OCI-LY3 (cell line): ENCODE measurements at regions not wholly inside any gene's neighbourhood (a gene's known extent, or its start where the extent isn't known, plus 50 kb on each side); places are given as distances from the start of the nearest gene placed in this dataset.

Experiments
- H2AFZ ChIP-seq: fragments of 200-600, 300-600 bp; shearing (Covaris generic); 2 replicates; pipeline ENCODE4 v1.6.0; 2014; ENCODE audit warnings: antibody characterized with exemption, low read depth, low read length
- H3K27ac ChIP-seq: fragments of 200-600, 300-600 bp; sonication (generic); 2 replicates; pipeline ENCODE4 v1.5.1; 2014; ENCODE audit warnings: mild to moderate bottlenecking, low read length, moderate library complexity, mixed read lengths
- H3K27me3 ChIP-seq: fragments of 200-600, 300-600 bp; sonication (generic); 2 replicates; pipeline ENCODE4 v1.6.1; 2014; ENCODE audit warnings: low read depth, low read length, mixed read lengths
- H3K36me3 ChIP-seq: fragments of 200-600, 300-600 bp; sonication (generic); replicated peaks from 2 replicates; pipeline ENCODE3; 2014; ENCODE audit warnings: low read depth, low read length, mixed read lengths
- H3K4me1 ChIP-seq: fragments of 300-600, 200-600 bp; sonication (generic); 2 replicates; pipeline ENCODE4 v1.6.1; 2014; ENCODE audit warnings: low read length, mixed read lengths
- H3K4me2 ChIP-seq: fragments of 200-600, 300-600 bp; sonication (generic); 2 replicates; pipeline ENCODE4 v1.6.1; 2014; ENCODE audit warnings: low read length, mixed read lengths
- H3K4me3 ChIP-seq: fragments of 300-600, 200-600 bp; sonication (generic); 2 replicates; pipeline ENCODE4 v1.5.1; 2014; ENCODE audit warnings: antibody characterized with exemption, mild to moderate bottlenecking, low read length, moderate library complexity
- H3K79me2 ChIP-seq: fragments of 300-600, 200-600 bp; shearing (Covaris generic); 2 replicates; pipeline ENCODE4 v1.6.1; 2014; ENCODE audit warnings: mild to moderate bottlenecking, low read length, mixed read lengths
- H3K9ac ChIP-seq: fragments of 300-600, 200-600 bp; shearing (Covaris generic); 2 replicates; pipeline ENCODE4 v1.6.0; 2014; ENCODE audit warnings: mild to moderate bottlenecking, low read length, moderate library complexity
- H3K9me3 ChIP-seq: fragments of 200-600, 300-600 bp; shearing (Covaris generic); 2 replicates; pipeline ENCODE4 v1.6.1; 2014; ENCODE audit warnings: low read length, mixed read lengths; ENCODE audit not compliant: insufficient read depth
- H4K20me1 ChIP-seq: fragments of 200-600, 300-600 bp; sonication (generic); 2 replicates; pipeline ENCODE4 v1.6.1; 2016; ENCODE audit warnings: low read length, mixed read lengths; ENCODE audit not compliant: insufficient read depth
- CTCF ChIP-seq: fragments of 200-600, 300-600 bp; sonication (generic); IDR thresholded peaks from 2 replicates; pipeline ENCODE4 v1.5.1; 2014; ENCODE audit warnings: antibody characterized with exemption, low read length, low read depth
- EZH2phosphoT487 ChIP-seq: fragments of 200-600 bp; shearing (Covaris generic); IDR thresholded peaks from 2 replicates; pipeline ENCODE4 v1.6.1; 2018; ENCODE audit warnings: antibody characterized with exemption, mixed run types, low read depth

DNA sequence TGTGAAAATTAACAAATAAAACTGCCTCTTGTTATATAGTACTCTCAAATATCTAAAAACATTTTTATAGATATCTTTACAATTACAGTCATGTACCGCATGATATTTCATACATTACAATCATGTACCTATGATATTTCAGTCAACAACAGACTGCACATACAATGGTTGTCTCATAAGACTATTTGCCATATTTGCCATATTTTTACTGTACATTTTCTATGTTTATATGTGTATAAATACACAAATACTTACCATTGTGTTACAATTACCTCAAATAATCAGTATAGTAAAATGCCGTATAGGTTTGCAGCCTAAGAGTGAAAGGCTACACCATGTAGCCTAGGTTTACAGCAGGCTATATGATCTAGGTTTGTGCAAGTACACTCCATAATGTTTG lies 336.0 kb upstream of the PCDH15 start:
- H2AFZ ChIP-seq, result no peak overlapping the region
- no peak overlapping the region for H3K27ac ChIP-seq
- no peaks in the 10 kb centered on the region for H3K9me3 ChIP-seq
- H3K79me2 ChIP-seq, result no peaks in the 10 kb centered on the region
- no peak overlapping the region for H3K9ac ChIP-seq
- no peak overlapping the region for H3K4me2 ChIP-seq
- TF ChIP-seq EZH2phosphoT487, result no peak
- TF ChIP-seq CTCF, result no peak
- H3K36me3 ChIP-seq, result no peaks in the 10 kb centered on the region
- H3K4me1 ChIP-seq, result no peaks in the 10 kb centered on the region
- no peak overlapping the region for H3K4me3 ChIP-seq
- no peaks in the 10 kb centered on the region for H4K20me1 ChIP-seq
- H3K27me3 ChIP-seq, result no peaks in the 10 kb centered on the region

DNA sequence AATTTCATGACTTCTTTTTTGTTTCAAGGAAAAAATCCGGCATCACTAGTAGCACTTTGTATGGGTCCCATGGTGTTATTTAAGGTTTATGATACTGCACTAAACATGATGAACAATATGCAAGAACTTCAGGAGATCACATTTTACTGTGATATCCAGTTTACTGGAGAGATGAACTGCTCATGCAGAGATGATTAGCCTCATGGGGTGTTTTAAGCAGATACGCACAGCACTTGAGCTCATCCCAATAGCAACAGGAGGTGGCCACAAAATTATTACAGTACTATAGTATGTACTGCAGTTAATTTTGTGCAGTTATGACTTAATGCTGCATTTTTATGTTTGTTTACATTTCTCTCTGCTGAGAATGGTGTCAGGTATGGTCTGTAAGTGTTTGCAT lies 303.7 kb upstream of the PCDH15 start:
- no peaks in the 10 kb centered on the region for H4K20me1 ChIP-seq
- H3K4me2 ChIP-seq, result no peak overlapping the region
- H3K9me3 ChIP-seq, result no peaks in the 10 kb centered on the region
- H3K27me3 ChIP-seq, result no peaks in the 10 kb centered on the region
- H2AFZ ChIP-seq, result no peak overlapping the region
- H3K4me1 ChIP-seq, result no peaks in the 10 kb centered on the region
- H3K9ac ChIP-seq, result no peak overlapping the region
- H3K36me3 ChIP-seq, result no peaks in the 10 kb centered on the region
- no peak overlapping the region for H3K27ac ChIP-seq
- TF ChIP-seq CTCF, result no peak
- TF ChIP-seq EZH2phosphoT487, result no peak
- no peaks in the 10 kb centered on the region for H3K79me2 ChIP-seq
- H3K4me3 ChIP-seq, result no peak overlapping the region

DNA sequence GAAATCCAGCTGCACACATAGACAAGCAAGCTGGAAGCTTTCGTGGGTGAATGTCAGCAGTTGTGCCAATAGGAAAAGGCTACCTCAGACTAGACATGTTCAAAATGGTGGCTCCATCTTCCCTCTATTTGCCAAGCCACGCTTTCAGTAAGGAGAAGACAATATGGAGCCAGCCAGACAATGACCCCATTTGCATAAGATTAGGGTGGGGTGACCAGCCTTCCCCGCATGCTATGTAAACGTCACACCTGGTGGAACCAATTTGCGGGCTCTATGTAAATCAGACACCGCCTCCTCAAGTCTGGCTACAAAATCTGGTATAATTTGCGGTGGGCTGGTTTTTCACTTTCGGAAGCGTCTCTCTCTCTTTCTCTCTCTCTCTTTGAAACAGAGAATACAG lies 297.4 kb upstream of the PCDH15 start:
- H3K9ac ChIP-seq, result no peak overlapping the region
- TF ChIP-seq CTCF, result no peak
- TF ChIP-seq EZH2phosphoT487, result no peak
- no peaks in the 10 kb centered on the region for H3K79me2 ChIP-seq
- no peaks in the 10 kb centered on the region for H3K27me3 ChIP-seq
- H3K36me3 ChIP-seq, result no peaks in the 10 kb centered on the region
- no peaks in the 10 kb centered on the region for H3K9me3 ChIP-seq
- H4K20me1 ChIP-seq, result no peaks in the 10 kb centered on the region
- H3K4me2 ChIP-seq, result no peak overlapping the region
- no peak overlapping the region for H2AFZ ChIP-seq
- no peak overlapping the region for H3K4me3 ChIP-seq
- no peak overlapping the region for H3K27ac ChIP-seq
- H3K4me1 ChIP-seq, result no peaks in the 10 kb centered on the region

DNA sequence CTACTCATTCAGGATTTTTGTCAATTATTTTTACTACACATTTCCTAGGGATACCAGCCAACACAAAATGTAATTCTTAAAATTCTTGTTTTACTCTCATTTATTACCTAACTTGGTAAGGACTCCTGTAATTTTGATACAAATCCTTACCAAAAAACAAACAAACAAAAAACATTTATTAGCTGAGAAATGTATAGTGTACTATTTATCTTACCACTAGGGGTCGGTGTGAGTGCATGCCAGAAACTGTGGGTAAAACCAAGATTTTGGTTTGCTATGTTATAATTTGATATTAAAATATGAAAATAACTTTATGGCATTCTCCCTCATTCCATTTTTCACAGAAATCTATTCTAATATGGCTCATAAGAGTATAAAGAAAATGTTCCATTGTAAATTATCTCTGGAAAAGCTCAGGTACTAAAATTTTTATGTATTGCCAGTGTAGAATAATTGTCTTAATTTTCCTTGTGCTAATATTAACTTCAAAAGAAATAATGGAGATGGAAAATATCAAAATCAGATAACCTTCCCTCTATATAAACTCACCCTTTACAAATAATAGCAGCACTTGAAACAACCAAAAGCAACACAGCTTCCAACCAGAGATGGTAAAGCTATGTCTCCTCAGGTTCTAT lies 290.8 kb upstream of the PCDH15 start:
- H3K27me3 ChIP-seq, result no peaks in the 10 kb centered on the region
- no peaks in the 10 kb centered on the region for H3K4me1 ChIP-seq
- no peak overlapping the region for H3K27ac ChIP-seq
- TF ChIP-seq EZH2phosphoT487 (no peak), CTCF (peak; percentile 72)
- H3K9ac ChIP-seq, result no peak overlapping the region
- H4K20me1 ChIP-seq, result no peaks in the 10 kb centered on the region
- no peak overlapping the region for H3K4me3 ChIP-seq
- no peak overlapping the region for H2AFZ ChIP-seq
- H3K4me2 ChIP-seq, result no peak overlapping the region
- no peaks in the 10 kb centered on the region for H3K79me2 ChIP-seq
- H3K36me3 ChIP-seq, result no peaks in the 10 kb centered on the region
- no peaks in the 10 kb centered on the region for H3K9me3 ChIP-seq
